ENCODE measurements at regions not wholly inside any gene's neighbourhood (a gene's known extent, or its start where the extent isn't known, plus 50 kb on each side); places are given as distances from the start of the nearest gene placed in this dataset.

- no peak for DNase-seq (ENCODE audit: low read depth)
Measured at GRCh38 chr20:60064554-60065196, 106.5 kb downstream of the CDH26 start.

- DNase-seq (ENCODE audit: low read depth), result no peak
Measured at GRCh38 chr20:60065741-60066437, 107.7 kb downstream of the CDH26 start.

- no peak for DNase-seq (ENCODE audit: low read depth)
Measured at GRCh38 chr20:60066438-60066823, 108.2 kb downstream of the CDH26 start.

- DNase-seq (ENCODE audit: low read depth), result no peak
Measured at GRCh38 chr20:60068509-60068908, 110.3 kb downstream of the CDH26 start.

GRCh38 chr20:60069656-60070055 lies 111.4 kb downstream of the CDH26 start:
- no peak for DNase-seq (ENCODE audit: low read depth)

- DNase-seq (ENCODE audit: low read depth), result no peak
Measured at GRCh38 chr20:60070791-60071190, 112.6 kb downstream of the CDH26 start.

GRCh38 chr20:60071965-60072364 lies 113.7 kb downstream of the CDH26 start:
- DNase-seq (ENCODE audit: low read depth), result no peak

- no peak for DNase-seq (ENCODE audit: low read depth)
Measured at GRCh38 chr20:60073086-60073485, 114.9 kb downstream of the CDH26 start.

- no peak for DNase-seq (ENCODE audit: low read depth)
Measured at GRCh38 chr20:60073504-60073903, 115.3 kb downstream of the CDH26 start.

GRCh38 chr20:60074276-60074675 lies 116.1 kb downstream of the CDH26 start:
- DNase-seq (ENCODE audit: low read depth), result no peak

- no peak for DNase-seq (ENCODE audit: low read depth)
Measured at GRCh38 chr20:60078351-60079250, 120.4 kb downstream of the CDH26 start.

GRCh38 chr20:60080401-60080800 lies 122.2 kb downstream of the CDH26 start:
- no peak for DNase-seq (ENCODE audit: low read depth)

GRCh38 chr20:60085551-60086132 lies 127.4 kb downstream of the CDH26 start:
- no peak for DNase-seq (ENCODE audit: low read depth)

- no peak for DNase-seq (ENCODE audit: low read depth)
Measured at GRCh38 chr20:60086821-60087562, 128.8 kb downstream of the CDH26 start.

- DNase-seq (ENCODE audit: low read depth), result no peak
Measured at GRCh38 chr20:60087563-60088105, 129.4 kb downstream of the CDH26 start.

- DNase-seq (ENCODE audit: low read depth), result no peak
Measured at GRCh38 chr20:60088236-60088635, 130.0 kb downstream of the CDH26 start.

- DNase-seq (ENCODE audit: low read depth), result no peak
Measured at GRCh38 chr20:60090631-60091030, 132.4 kb downstream of the CDH26 start.

- no peak for DNase-seq (ENCODE audit: low read depth)
Measured at GRCh38 chr20:60091305-60091704, 133.1 kb downstream of the CDH26 start.

GRCh38 chr20:60091861-60092260 lies 133.6 kb downstream of the CDH26 start:
- DNase-seq (ENCODE audit: low read depth), result no peak

- DNase-seq (ENCODE audit: low read depth), result no peak
Measured at GRCh38 chr20:60092729-60093128, 134.5 kb downstream of the CDH26 start.

- DNase-seq (ENCODE audit: low read depth), result no peak
Measured at GRCh38 chr20:60095456-60095855, 137.2 kb downstream of the CDH26 start.

Data from stimulated activated CD8-positive, alpha-beta memory T cell treated with anti-CD3 and anti-CD28 coated beads, Interleukin-12 subunit alpha, Interleukin-12 subunit beta, amount 100 ng/mL, for 1 hour (primary cell).